Suppressor macrophage (primary cell): ENCODE measurements at regions not wholly inside any gene's neighbourhood (a gene's known extent, or its start where the extent isn't known, plus 50 kb on each side); places are given as distances from the start of the nearest gene placed in this dataset.
"Not testable (repeated sequence)": the region's sequence is repeated elsewhere in the genome, so short reads cannot be mapped to it uniquely, and the experiment has no call there.

Experiments
- DNase-seq, 4 experiments: peaks; one replicate each; pipeline ENCODE4 v3.0.0-alpha.2; 2020 to 2022

DNA sequence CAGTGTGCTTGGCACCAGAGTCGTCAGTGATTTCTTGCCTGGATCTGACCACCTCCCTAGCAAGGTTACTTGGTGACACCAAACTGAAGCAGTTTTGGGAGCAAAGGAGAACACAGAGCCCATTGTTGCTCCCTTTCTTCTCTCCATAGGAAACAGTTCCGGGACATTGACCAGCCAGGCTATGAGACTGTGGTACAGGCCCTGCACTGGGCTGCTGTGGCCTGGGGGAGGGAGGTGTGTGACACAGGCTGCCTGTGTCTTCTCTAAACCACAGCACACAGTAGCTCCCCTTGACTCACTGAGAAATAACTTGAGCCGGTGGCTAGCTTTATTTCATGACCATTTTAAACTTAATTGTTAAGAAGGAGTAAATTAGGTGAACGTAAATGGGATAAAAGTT, 214.8 kb upstream of the UBL3 start:
- DNase-seq: no peak

DNA sequence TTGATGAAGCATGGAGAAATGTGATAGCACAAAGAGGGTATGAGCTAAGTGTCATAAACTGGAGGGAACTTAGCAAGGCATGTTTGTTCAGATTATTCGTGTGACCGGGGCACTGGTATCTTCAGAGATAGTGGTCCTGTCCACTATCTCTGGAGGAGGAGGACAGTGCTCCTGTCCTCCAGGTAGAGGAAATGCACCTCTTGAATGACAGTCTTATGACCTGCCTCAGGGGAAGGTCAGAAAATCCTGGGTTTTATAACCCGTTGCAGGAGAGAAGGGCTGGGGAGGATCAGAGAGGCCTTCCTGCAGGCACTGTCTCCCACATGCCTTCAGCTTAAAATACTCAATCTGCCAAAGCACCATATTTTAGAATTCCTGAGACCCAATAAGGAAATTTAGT, 213.5 kb upstream of the UBL3 start:
- no peak for DNase-seq

GRCh38 chr13:30061217-30061616, 210.8 kb upstream of the UBL3 start:
- DNase-seq: no peak

DNA sequence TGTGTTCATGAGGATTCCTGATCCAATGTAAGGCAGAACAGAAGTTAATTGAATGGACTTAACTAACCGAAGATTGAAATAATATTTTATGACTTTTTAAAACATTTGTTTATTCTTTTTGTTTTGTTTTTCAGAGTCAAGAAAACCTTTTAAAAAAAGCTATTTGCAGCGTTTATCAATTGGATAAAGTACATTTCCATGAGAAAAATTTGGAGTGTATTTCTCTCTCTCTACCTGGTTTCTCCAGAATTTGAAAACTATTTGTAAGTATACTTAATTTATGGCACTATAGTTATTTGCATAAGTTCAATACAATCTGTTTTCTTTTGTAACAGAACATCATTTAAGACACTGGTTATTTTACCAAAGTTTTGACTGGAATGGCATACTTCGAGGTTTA, 208.0 kb upstream of the UBL3 start:
- DNase-seq: no peak

DNA sequence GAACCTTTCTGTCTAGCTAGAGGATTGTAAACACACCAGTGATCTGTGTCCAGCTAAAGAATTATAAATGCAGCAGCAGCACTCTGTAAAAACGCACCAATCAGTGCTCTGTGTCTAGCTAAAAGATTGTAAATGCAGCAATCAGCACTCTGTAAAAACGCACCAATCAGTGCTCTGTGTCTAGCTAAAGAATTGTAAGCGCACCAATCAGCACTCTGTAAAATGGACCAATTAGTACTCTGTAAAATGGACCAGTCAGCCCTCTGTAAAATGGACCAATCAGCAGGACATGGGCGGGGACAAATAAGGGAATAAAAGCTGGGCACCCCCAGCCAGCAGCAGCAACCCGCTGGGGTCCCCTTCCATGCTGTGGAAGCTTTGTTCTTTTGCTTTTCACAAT, 204.1 kb upstream of the UBL3 start:
- not testable (repeated sequence) for DNase-seq

GRCh38 chr13:30053939-30054338, 203.5 kb upstream of the UBL3 start:
- DNase-seq: no peak

- peak in 2 of 4 experiments; percentile 7 to 9 for DNase-seq
These were observed 201.7 kb upstream of the UBL3 start for GRCh38 chr13:30052120-30052519.

- no peak for DNase-seq
These were observed 201.2 kb upstream of the UBL3 start for GRCh38 chr13:30051531-30052060.

- DNase-seq: no peak
These were observed 199.3 kb upstream of the UBL3 start for GRCh38 chr13:30049692-30050091.

DNA sequence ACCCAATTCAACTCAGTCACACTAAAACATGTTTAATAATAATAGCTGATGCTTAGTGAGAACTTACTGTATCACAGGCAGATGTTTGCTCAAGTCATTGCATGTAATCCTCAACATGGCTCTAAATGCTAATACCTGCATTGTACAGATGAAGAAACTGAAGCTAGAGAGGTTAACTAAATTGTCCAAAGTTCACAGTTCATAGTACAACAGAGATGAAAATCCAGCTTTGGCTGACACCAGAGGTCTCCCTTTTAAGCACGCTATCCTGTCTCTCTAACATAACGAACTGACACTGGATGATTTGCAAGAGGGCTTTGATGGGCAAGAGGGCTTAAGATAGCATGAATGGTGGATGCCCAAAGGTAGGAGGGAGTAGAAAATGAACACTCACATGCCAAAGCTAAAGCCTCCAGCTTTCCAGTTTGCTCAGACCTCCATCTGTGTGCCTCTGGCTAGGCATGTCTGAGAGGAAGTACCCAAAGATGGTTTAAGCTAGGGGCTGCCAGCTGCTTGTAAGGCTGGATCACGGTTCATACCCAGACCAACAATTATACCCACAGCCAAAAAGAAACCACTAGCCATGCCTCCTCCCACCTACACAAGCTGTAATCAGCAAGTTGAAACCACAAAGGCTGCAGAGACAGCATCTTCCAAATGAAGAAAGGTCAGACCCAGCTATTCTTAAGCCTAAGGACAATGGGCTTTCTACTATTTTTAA, 196.9 kb upstream of the UBL3 start:
- DNase-seq: peak in 1 of 4 experiments; percentile 13

- DNase-seq: peak; percentile 7 to 22 (median 12)
These were observed 195.7 kb upstream of the UBL3 start for GRCh38 chr13:30045916-30046704.

- DNase-seq: no peak
These were observed 194.5 kb upstream of the UBL3 start for GRCh38 chr13:30044932-30045331.

- DNase-seq: no peak
These were observed 193.2 kb upstream of the UBL3 start for GRCh38 chr13:30043631-30043925.

DNA sequence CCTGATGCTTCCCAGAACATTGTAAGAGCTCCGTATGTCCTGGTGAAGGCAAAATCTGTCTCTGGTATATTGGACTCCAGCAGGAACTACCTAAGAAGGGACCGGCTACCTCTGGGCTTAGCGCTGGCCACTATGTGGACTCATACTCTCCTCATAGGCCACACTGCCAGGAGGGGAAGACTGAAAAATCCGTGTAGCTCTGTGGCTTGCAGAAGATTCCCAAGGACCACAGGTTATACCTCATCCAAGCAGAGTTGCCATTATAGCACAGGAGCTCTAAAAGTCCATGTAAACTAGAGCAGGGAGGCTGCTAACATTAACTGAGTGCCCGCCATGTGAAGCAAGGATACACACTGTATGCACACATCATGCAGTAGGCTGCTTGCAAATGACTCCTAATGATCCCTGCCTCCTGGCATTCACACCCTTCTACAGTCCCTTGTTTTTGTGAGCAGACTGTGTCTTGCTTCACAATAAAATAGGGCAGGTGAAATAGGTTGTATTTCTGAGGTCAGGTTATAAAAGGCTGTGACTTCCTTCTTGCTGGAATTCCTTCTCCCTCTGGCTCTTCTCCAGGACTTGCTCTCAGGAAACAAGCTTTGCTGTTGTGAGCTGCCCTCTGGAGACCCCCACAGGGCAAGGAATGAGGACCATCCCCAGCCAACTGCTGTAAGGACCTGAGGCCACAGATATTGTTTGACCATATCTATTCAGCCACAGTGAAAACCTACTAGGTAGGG, 192.6 kb upstream of the UBL3 start:
- DNase-seq: no peak

DNA sequence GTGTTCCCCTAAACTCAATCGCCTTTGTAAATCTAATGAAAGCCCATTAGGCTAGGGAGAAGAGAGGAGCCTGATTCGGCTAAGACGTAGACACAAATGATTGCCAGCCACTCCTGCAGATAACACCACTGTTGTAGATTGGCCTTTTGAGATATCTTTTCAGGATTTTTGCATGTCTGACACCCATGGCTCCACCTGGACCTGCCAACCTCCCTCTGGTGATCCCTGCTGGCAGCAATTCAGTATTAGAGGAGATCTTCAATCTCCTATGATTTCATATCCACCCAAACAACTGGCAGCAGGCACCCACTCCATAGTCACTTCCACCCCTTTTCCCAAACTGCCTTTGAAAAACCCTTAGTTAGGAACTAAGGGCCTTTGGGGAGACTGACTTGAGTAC, 191.9 kb upstream of the UBL3 start:
- no peak for DNase-seq

GRCh38 chr13:30039511-30039911, 189.1 kb upstream of the UBL3 start:
- no peak for DNase-seq

GRCh38 chr13:30038884-30039283, 188.5 kb upstream of the UBL3 start:
- DNase-seq: no peak

- no peak for DNase-seq
These were observed 187.3 kb upstream of the UBL3 start for GRCh38 chr13:30037766-30038165.

DNA sequence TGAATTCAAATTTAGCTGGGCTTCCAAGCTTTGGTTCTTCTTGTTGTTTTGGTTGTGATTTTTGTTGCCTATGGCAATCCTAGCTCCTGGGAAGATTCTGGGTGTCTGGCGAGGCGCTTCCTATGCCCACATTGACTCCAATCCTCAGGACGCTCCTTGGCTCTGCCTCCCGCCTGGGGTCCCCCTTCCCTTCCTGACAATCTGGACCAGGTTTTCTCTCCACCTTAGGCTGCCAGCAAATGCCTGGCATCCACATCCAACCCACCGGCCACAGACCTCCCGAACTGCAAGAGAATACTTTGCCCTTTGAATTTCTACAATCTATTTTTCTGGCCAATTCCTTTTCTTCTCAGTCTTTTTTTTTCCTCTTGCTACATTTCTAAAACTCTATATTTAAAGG, 186.9 kb upstream of the UBL3 start:
- DNase-seq: no peak

- DNase-seq: no peak
These were observed 184.0 kb upstream of the UBL3 start for GRCh38 chr13:30034458-30034795.

GRCh38 chr13:30033681-30034457, 183.5 kb upstream of the UBL3 start:
- peak in 2 of 4 experiments; percentile 8 to 22 for DNase-seq

- DNase-seq: no peak
These were observed 181.8 kb upstream of the UBL3 start for GRCh38 chr13:30032263-30032662.

DNA sequence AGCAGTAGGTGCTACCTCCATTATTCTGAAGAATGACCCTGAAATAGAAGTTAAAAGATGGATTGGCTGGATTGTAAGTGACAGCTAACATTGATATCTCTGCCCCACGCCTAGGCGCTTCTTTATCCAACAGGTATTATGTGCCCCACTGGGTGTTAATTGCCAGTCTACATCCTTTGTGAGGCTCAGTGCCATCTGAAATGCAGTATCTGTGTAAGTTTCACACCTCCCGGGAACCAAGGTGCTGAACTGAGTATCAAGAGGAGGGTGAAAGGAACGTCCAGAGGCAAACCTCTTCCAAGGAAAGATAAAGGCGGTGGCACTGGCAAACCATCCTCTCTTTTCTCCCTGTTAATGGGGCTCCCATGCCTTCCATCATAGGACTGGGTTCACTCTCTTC, 181.1 kb upstream of the UBL3 start:
- DNase-seq: no peak
